T-helper 17 cell (primary cell): ENCODE measurements at regions not wholly inside any gene's neighbourhood (a gene's known extent, or its start where the extent isn't known, plus 50 kb on each side); places are given as distances from the start of the nearest gene placed in this dataset.

ENCODE experiments used
- ATAC-seq: fragments of 150-1000 bp; cut with Tn5 transposase; 2 replicates; pipeline ENCODE4 v1.10.0; 2021; ENCODE audit warnings: mild to moderate bottlenecking, moderate library complexity
- DNase-seq, 3 donors: peaks; one replicate each; pipeline versions ENCODE4 v3.0.0 to v3.0.0-alpha.2; 2020 to 2021
- H3K9me3 ChIP-seq: one replicate; pipeline ENCODE4 v1.7.0; 2013; ENCODE audit warnings: low read length, mild to moderate bottlenecking; ENCODE audit not compliant: control insufficient read depth, poor library complexity, severe bottlenecking
- H3K27ac Mint-ChIP-seq: one replicate; pipeline ENCODE4 v1.8.0; 2022; ENCODE audit warnings: mild to moderate bottlenecking, moderate library complexity, mixed read lengths
- H3K27me3 Mint-ChIP-seq: one replicate; pipeline ENCODE4 v1.8.0; 2022; ENCODE audit warnings: mixed read lengths
- H3K36me3 Mint-ChIP-seq: one replicate; pipeline ENCODE4 v1.8.0; 2022; ENCODE audit warnings: low read depth, mixed read lengths
- H3K4me1 Mint-ChIP-seq: one replicate; pipeline ENCODE4 v1.8.0; 2022; ENCODE audit warnings: mild to moderate bottlenecking, mixed read lengths
- H3K4me3 Mint-ChIP-seq: one replicate; pipeline ENCODE4 v1.8.0; 2022; ENCODE audit warnings: mild to moderate bottlenecking, moderate library complexity, mixed read lengths

DNA sequence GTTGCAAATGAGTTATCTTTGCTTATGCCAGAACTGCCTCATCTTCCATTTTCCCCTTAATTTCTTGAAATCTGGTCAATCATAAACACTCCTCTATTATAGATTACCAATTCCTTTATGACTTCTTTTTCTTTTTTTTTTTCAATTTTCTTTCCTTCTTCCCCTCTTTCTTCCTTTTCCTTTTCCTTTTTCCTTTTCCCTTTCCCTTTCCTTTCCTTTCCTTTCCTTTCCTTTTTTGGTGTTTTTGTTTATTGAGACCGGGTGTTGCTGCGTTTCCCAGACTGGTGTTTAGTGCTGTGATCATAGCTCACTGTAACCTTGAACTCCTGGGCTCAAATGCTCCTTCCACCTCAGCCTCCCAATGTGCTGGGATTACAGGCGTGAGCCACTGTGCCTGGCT is 151.4 kb upstream of the FOXP2 start:
- Mint-ChIP-seq H3K4me1 (no peaks in the 10 kb centered on the region), H3K36me3 (no peaks in the 10 kb centered on the region), H3K4me3 (no peak overlapping the region), H3K27me3 (no peaks in the 10 kb centered on the region), H3K27ac (no peak overlapping the region)
- ATAC-seq, result no peak
- H3K9me3 ChIP-seq, result no peaks in the 10 kb centered on the region
- DNase-seq, result no peak

DNA sequence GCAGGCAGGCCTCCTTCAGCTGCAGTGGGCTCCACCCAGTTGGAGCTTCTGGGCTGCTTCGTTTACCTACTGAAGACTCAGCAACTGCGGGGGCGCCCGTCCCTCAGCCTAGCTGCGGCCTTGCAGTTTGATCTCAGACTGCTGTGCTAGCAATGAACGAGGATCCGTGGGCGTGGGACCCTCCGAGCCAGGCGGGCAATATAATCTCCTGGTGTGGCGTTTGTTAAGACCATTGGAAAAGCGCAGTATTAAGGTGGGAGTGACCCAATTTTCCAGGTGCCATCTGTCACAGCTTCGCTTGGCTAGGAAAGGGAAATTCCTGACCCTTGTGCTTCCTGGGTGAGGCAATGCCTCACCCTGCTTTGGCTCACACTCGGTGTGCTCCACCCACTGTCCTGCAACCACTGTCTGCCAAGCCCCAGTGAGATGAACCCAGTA is 159.2 kb upstream of the FOXP2 start:
- Mint-ChIP-seq H3K36me3 (no peaks in the 10 kb centered on the region), H3K4me3 (no peak overlapping the region), H3K4me1 (no peaks in the 10 kb centered on the region), H3K27me3 (no peaks in the 10 kb centered on the region), H3K27ac (no peak overlapping the region)
- ATAC-seq (no peak), DNase-seq (no peak)
- no peaks in the 10 kb centered on the region for H3K9me3 ChIP-seq

DNA sequence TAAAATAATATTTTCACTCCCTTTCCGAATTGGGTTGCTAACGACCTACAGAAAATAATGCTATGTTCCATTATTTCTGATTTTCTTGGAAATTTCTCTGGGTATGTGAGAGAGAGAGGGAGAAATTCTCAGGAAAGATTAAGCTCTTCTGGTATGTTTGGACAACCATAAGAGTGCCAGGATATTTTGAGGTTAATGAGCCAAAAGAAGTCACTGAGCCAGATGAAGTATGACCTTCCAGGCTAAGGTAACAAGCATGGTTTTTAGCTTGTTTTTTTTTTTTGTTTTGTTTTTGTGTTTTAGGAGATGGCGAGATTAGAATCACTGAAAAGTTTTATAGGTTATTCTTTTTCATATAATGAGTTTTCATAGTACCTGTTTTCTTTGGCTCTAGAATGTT is 171.0 kb upstream of the FOXP2 start:
- Mint-ChIP-seq H3K4me3 (no peak overlapping the region), H3K27ac (no peak overlapping the region), H3K4me1 (no peaks in the 10 kb centered on the region), H3K36me3 (no peaks in the 10 kb centered on the region), H3K27me3 (peaks cover 5% of the 10 kb centered on the region)
- no peaks in the 10 kb centered on the region for H3K9me3 ChIP-seq
- no peak for DNase-seq
- ATAC-seq, result no peak

DNA sequence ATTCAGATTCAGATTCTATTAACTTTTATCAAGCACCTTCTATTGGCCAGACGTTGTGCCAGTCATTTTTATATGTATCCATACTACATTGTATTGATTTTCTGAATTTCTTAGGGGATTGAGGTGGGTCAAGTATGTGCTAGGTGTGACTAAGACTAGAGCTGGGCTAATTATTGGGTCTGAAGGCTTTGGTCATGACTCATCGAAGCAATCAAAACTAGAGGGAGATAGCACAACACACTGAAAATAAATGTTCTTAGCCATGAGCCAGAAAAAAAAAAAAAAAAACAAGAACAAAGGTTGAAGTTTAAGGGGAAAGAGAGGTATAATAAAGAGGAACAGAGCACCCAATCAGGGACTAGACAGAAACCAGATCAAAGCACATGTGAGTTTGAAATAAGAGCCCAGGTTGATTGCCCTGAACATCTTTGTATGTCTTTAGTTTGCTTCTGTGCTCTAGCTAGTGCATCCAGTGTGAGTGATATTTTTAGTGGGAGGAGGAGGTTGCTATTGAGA is 171.6 kb upstream of the FOXP2 start:
- ATAC-seq, result no peak
- H3K27me3 Mint-ChIP-seq, result peaks cover 5% of the 10 kb centered on the region
- H3K36me3 Mint-ChIP-seq, result no peaks in the 10 kb centered on the region
- no peak for DNase-seq
- no peak overlapping the region for H3K4me3 Mint-ChIP-seq
- no peaks in the 10 kb centered on the region for H3K4me1 Mint-ChIP-seq
- no peak overlapping the region for H3K27ac Mint-ChIP-seq
- H3K9me3 ChIP-seq, result no peaks in the 10 kb centered on the region

DNA sequence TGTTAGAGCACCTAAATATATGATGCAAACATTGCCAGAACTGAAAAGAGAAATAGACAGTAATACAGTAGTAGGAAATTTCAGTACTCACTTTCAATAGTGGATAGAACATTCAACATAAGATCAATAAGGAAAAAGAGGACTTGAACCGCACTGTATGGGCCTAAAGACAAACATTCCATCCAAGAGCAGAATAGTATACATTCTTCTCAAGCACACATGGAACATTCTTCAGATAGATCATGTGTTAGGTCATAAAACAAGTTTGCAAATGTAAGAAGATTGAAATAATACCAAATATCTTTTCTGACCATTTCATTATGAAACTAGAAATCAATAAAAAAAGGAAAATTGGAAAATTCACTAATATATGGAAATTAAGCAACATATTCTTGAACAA is 185.4 kb upstream of the FOXP2 start:
- ATAC-seq, result no peak
- no peaks in the 10 kb centered on the region for H3K9me3 ChIP-seq
- no peak overlapping the region for H3K27ac Mint-ChIP-seq
- H3K4me1 Mint-ChIP-seq, result peaks cover 2% of the 10 kb centered on the region
- peaks cover 21% of the 10 kb centered on the region for H3K27me3 Mint-ChIP-seq
- no peaks in the 10 kb centered on the region for H3K36me3 Mint-ChIP-seq
- no peak overlapping the region for H3K4me3 Mint-ChIP-seq
- DNase-seq, result no peak

DNA sequence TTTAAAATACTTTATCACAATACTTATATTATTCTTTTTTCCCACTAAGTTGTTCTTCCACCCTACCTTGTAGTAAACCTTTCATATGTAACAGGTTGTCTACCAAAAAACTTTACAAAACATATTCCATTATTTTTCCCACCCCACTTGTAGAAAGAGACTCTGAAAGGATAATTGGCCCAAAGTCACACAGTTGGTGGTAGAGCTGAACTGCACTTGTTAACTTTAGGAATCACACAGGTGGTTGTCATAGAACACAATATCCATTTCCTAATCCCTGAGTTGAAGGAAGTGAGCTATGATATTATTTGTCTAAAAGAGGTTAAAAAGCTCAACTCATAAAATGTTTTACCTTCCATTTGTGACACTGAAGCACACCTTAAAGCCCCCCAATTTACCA is 188.8 kb upstream of the FOXP2 start:
- H3K27ac Mint-ChIP-seq, result no peak overlapping the region
- no peak overlapping the region for H3K4me3 Mint-ChIP-seq
- DNase-seq (no peak), ATAC-seq (no peak)
- no peaks in the 10 kb centered on the region for H3K36me3 Mint-ChIP-seq
- peaks cover 21% of the 10 kb centered on the region for H3K27me3 Mint-ChIP-seq
- no peaks in the 10 kb centered on the region for H3K9me3 ChIP-seq
- no peaks in the 10 kb centered on the region for H3K4me1 Mint-ChIP-seq

DNA sequence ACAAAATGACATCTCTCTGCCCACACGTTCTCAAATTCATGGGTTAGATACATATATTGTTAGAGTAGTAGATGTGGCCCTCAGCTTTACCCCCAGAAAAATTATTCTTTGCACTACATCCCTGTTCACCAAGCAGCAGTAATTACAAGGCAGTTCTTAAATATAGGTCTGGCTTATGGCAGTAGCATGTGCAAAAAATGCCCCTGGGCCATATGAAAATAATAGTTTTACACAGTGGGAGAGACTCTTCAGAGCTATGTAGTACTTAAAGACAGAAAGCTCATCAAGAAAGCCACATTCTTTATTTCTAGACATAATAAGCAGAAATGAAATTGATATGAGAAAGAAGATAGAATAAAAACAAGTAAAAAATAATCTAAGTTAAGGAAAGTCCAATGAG is 196.3 kb upstream of the FOXP2 start:
- H3K4me3 Mint-ChIP-seq, result no peak overlapping the region
- H3K9me3 ChIP-seq, result no peaks in the 10 kb centered on the region
- H3K36me3 Mint-ChIP-seq, result no peaks in the 10 kb centered on the region
- ATAC-seq, result no peak
- H3K27me3 Mint-ChIP-seq, result peaks cover 4% of the 10 kb centered on the region
- peaks cover 3% of the 10 kb centered on the region for H3K4me1 Mint-ChIP-seq
- DNase-seq, result no peak
- H3K27ac Mint-ChIP-seq, result no peak overlapping the region

DNA sequence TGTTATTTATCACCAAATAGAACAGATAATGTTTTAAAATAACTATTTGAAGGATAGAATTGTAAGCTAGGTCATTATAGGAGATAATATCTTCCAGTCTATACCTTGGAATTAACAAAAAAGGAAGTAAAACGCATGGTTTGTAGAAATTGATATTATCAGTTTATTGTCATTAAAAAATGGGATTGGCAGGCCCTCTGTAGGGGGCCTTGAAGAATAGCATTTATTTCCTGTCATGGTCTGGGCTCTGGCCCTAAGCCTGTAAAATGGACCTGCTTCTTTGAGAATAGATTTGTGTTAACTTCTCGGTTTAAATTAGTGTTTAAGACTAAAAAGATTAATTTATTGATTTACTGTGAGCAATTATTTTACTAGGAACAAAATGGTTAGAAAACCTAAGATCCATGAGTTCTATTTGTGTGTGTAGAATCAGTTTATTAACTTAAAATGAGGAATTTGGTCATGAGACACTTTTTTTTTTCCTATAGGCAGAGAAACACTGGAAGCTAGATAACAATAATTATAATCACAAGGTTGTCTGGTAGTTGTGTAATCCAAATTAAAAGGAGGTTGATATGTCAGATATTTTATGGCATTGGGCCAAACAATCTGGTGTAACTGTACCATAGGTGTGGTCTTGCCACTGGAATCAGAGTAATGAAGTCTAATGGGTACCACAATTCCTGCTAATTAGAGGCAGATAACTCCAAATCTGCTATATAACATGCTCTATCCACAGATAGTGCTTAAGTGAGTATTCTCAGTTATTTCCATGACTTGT is 197.4 kb upstream of the FOXP2 start:
- peaks cover 4% of the 10 kb centered on the region for H3K27me3 Mint-ChIP-seq
- no peak overlapping the region for H3K4me3 Mint-ChIP-seq
- ATAC-seq (no peak), DNase-seq (no peak)
- no peak overlapping the region for H3K27ac Mint-ChIP-seq
- peaks cover 3% of the 10 kb centered on the region for H3K4me1 Mint-ChIP-seq
- no peaks in the 10 kb centered on the region for H3K9me3 ChIP-seq
- H3K36me3 Mint-ChIP-seq, result no peaks in the 10 kb centered on the region

DNA sequence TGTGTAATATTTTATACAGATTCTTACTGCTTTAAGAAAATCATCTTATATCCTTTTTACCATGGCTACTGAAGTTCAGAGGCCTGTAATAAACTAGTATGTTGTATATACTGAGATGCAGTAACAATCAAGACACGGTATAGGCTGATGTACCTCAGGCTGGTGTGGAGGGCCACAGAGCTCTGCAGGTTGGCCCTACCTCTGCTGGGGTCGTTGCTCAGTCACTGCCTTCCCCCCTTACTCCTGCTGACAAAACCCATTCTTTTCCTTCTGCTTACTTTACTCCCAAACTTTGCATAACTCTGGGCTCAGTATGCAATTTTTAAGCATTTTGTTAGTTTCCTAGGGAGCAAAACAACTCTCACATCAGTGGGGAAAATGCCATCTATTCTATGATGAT is 200.1 kb upstream of the FOXP2 start:
- peaks cover 4% of the 10 kb centered on the region for H3K27me3 Mint-ChIP-seq
- H3K4me1 Mint-ChIP-seq, result peaks cover 3% of the 10 kb centered on the region
- H3K27ac Mint-ChIP-seq, result no peak overlapping the region
- ATAC-seq (no peak), DNase-seq (no peak)
- H3K36me3 Mint-ChIP-seq, result no peaks in the 10 kb centered on the region
- no peak overlapping the region for H3K4me3 Mint-ChIP-seq
- H3K9me3 ChIP-seq, result no peaks in the 10 kb centered on the region

DNA sequence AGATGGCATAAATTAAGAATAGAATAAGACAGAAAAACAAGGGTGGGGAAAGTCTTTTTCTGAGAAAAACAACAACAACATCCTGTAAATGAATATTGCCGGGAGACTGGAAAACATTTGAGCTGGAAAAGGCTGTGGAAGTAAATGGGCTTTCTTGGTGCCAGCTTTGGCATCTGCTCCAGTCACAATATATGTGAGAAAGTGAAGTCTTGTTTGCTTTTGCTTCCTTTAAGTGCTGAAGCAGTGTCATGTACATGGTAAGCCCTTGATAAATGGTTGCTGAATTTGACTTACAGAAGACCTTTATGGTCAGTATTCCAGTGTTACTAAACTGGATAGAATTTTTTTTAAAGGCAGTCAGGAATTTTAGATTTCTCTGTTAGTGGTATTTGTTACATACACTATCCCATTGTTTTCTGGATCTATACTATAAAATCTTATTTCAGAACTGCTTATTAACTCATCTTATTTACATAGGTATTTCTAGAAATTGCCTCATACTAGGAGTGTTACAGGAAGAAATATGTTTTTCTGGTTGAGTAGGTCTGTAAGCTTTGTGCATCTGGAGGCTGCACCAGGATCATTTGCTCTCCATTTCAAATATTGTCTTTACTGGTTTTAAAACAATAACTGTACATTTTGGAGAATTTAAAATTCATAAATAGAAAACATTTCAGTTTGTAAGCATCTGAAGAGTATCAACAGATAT is 201.7 kb upstream of the FOXP2 start:
- no peak overlapping the region for H3K4me3 Mint-ChIP-seq
- H3K27me3 Mint-ChIP-seq, result peaks cover 4% of the 10 kb centered on the region
- no peaks in the 10 kb centered on the region for H3K36me3 Mint-ChIP-seq
- ATAC-seq (no peak), DNase-seq (no peak)
- H3K4me1 Mint-ChIP-seq, result peaks cover 3% of the 10 kb centered on the region
- H3K9me3 ChIP-seq, result no peaks in the 10 kb centered on the region
- H3K27ac Mint-ChIP-seq, result no peak overlapping the region

DNA sequence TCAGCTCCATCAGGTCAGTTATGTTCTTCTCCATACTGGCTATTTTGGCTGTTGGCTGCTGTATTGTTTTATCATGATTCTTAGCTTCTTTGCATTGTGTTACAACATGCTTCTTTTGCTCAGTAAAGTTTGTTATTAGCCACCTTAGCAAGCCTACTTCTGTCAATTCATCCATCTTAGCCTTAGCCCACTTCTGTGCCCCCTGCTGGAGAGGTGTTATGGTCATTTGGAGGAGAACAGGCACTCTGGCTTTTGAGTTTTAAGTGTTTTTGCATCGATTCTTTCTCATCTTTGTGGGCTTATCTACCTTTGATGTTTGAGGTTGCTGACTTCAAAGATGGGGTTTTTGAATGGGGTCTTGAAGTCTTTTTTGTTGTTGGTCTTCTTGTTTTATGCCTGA is 204.6 kb upstream of the FOXP2 start:
- DNase-seq (no peak), ATAC-seq (no peak)
- Mint-ChIP-seq H3K4me3 (no peak overlapping the region), H3K36me3 (no peaks in the 10 kb centered on the region), H3K27me3 (no peaks in the 10 kb centered on the region), H3K27ac (no peak overlapping the region), H3K4me1 (no peaks in the 10 kb centered on the region)
- no peaks in the 10 kb centered on the region for H3K9me3 ChIP-seq

DNA sequence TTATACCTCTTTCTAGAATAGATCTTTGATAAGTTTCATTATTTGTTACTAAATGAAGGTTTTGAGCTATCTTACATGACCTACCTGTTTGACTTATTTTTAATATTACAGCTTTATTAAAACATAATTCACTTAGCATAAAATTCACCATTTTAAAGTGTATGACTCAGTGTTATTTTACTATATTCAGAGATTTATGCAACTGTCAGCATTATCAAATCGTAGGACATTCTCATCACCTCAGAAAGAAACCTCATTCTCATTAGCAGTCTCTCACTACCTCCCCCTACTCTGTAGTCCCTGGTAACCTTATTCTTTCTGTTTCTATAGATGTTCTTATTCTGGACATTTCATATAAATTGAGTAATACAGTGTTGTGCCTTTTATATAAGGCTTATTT is 207.9 kb upstream of the FOXP2 start:
- no peaks in the 10 kb centered on the region for H3K36me3 Mint-ChIP-seq
- no peak overlapping the region for H3K4me3 Mint-ChIP-seq
- DNase-seq (no peak), ATAC-seq (no peak)
- no peak overlapping the region for H3K27ac Mint-ChIP-seq
- H3K27me3 Mint-ChIP-seq, result no peaks in the 10 kb centered on the region
- H3K9me3 ChIP-seq, result no peaks in the 10 kb centered on the region
- H3K4me1 Mint-ChIP-seq, result no peaks in the 10 kb centered on the region

DNA sequence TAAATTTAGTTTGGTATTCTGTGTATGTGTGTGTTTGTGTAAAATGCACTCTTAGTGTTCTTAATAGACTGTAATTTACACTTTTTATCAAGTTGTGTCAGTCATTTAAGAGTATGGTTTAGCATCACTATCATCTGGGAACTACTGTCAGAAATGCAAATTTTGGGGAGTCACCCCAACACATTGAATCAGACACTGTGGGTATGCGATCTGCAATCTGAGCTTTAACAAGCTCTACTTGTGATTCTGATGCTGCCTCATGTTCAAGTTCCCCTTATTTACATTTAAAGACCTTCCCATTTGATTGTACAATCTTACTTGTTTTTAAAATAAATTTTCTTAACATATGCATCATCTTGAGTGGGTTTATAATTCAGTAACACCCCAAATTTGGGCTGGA is 218.1 kb upstream of the FOXP2 start:
- Mint-ChIP-seq H3K4me3 (no peak overlapping the region), H3K27ac (no peak overlapping the region), H3K4me1 (no peaks in the 10 kb centered on the region), H3K36me3 (no peaks in the 10 kb centered on the region), H3K27me3 (peaks cover 18% of the 10 kb centered on the region)
- DNase-seq (no peak), ATAC-seq (no peak)
- H3K9me3 ChIP-seq, result peaks cover 3% of the 10 kb centered on the region

DNA sequence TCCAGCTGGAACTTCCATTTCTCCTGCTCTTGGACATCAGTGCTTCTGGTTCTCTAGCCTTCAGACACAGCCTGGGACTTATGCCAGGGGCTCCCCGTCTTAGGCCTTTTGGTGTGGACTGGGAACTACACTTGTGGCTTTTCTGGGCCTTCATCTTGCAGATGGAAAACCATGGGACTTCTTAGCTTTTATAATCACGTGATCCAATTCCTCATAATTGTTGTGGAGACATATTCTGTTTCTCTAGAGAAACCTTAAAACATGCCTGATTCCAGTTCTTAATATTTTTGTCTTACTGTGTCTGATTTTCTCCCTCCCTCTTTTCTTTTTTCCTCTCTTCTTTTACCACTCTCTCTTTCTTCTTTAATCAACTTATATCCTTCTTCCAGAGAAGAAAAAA is 224.2 kb upstream of the FOXP2 start:
- no peak for ATAC-seq
- Mint-ChIP-seq H3K27me3 (peaks cover 14% of the 10 kb centered on the region), H3K4me3 (no peak overlapping the region), H3K36me3 (no peaks in the 10 kb centered on the region), H3K27ac (no peak overlapping the region), H3K4me1 (no peaks in the 10 kb centered on the region)
- peaks cover 3% of the 10 kb centered on the region for H3K9me3 ChIP-seq
- DNase-seq, result no peak
